GM23338 (cell line): ENCODE measurements at regions not wholly inside any gene's neighbourhood (a gene's known extent, or its start where the extent isn't known, plus 50 kb on each side); places are given as distances from the start of the nearest gene placed in this dataset.

Experiments
- ATAC-seq: fragments of 200-7000 bp; cut with Tn5 transposase; 3 replicates; pipeline ENCODE4 v1.9.1; 2020
- DNase-seq: peaks from one replicate; pipeline ENCODE4 v3.0.0-alpha.2; 2015; ENCODE audit warnings: low spot score
- H2AFZ ChIP-seq: fragments of 200-600 bp; sonication (generic); 2 replicates; pipeline ENCODE4 v1.8.0; 2016; ENCODE audit warnings: antibody characterized with exemption, mild to moderate bottlenecking, moderate library complexity
- H3F3A ChIP-seq: fragments of 200-600 bp; sonication (generic); replicated peaks from 2 replicates; pipeline ENCODE4 v1.8.0; 2017; ENCODE audit warnings: antibody characterized with exemption, mixed run types, low read depth
- H3K27ac ChIP-seq: fragments of 200-600 bp; sonication (generic); 2 replicates; pipeline ENCODE4 v1.6.1; 2016; ENCODE audit warnings: low read depth
- H3K27me3 ChIP-seq: fragments of 200-600 bp; sonication (generic); 2 replicates; pipeline ENCODE4 v1.8.0; 2016; ENCODE audit warnings: mild to moderate bottlenecking, mixed run types, moderate library complexity; ENCODE audit not compliant: insufficient read depth
- H3K36me3 ChIP-seq: fragments of 200-600 bp; sonication (generic); 2 replicates; pipeline ENCODE4 v1.8.0; 2016; ENCODE audit warnings: mild to moderate bottlenecking; ENCODE audit not compliant: insufficient read depth
- H3K4me1 ChIP-seq: fragments of 200-600 bp; sonication (generic); 2 replicates; pipeline ENCODE4 v1.8.0; 2016; ENCODE audit warnings: mild to moderate bottlenecking, moderate library complexity; ENCODE audit not compliant: insufficient read depth
- H3K4me2 ChIP-seq: fragments of 200-600 bp; sonication (generic); 2 replicates; pipeline ENCODE4 v1.7.1; 2017; ENCODE audit warnings: mixed run types
- H3K4me3 ChIP-seq: fragments of 200-600 bp; sonication (generic); 2 replicates; pipeline ENCODE4 v1.6.1; 2016; ENCODE audit warnings: mixed run types
- H3K79me2 ChIP-seq: fragments of 200-600 bp; sonication (generic); replicated peaks from 2 replicates; pipeline ENCODE4 v1.8.0; 2017; ENCODE audit warnings: mild to moderate bottlenecking; ENCODE audit not compliant: insufficient read depth
- H3K9me2 ChIP-seq: fragments of 200-600 bp; sonication (generic); 2 replicates; pipeline ENCODE4 v1.8.0; 2017; ENCODE audit not compliant: insufficient read depth
- H4K20me1 ChIP-seq: fragments of 200-600 bp; sonication (generic); replicated peaks from 2 replicates; pipeline ENCODE4 v1.8.0; 2017; ENCODE audit warnings: mild to moderate bottlenecking; ENCODE audit not compliant: insufficient read depth
- H3K27ac Mint-ChIP-seq: 2 replicates; pipeline ENCODE4 v1.8.0; 2020; ENCODE audit warnings: inconsistent platforms, mild to moderate bottlenecking, moderate library complexity, mixed read lengths
- H3K27me3 Mint-ChIP-seq: 3 replicates; pipeline ENCODE4 v1.8.0; 2022; ENCODE audit warnings: low read depth, mild to moderate bottlenecking, moderate library complexity, mixed read lengths, inconsistent platforms; ENCODE audit not compliant: insufficient read depth, poor library complexity
- H3K36me3 Mint-ChIP-seq: 3 replicates; pipeline ENCODE4 v1.8.0; 2021; ENCODE audit warnings: low read depth, mild to moderate bottlenecking, inconsistent platforms, moderate library complexity, mixed read lengths
- H3K4me1 Mint-ChIP-seq: 3 replicates; pipeline ENCODE4 v1.8.0; 2020; ENCODE audit warnings: mild to moderate bottlenecking, inconsistent platforms, mixed read lengths
- H3K4me3 Mint-ChIP-seq: 3 replicates; pipeline ENCODE4 v1.8.0; 2021; ENCODE audit warnings: moderate library complexity, mild to moderate bottlenecking, inconsistent platforms, mixed read lengths
- H3K9me3 Mint-ChIP-seq: 3 replicates; pipeline ENCODE4 v1.8.0; 2020; ENCODE audit warnings: moderate library complexity, mild to moderate bottlenecking, inconsistent platforms, mixed read lengths
- CTCF ChIP-seq, 2 experiments: fragments of 200-600 bp in 1 of 2; sonication (generic) in 1 of 2; conservative IDR thresholded peaks; 2 replicates each; pipeline versions ENCODE4 v1.5.1 to v1.6.1; 2016 to 2017; ENCODE audit warnings: antibody characterized with exemption in 2 of 2, low read depth in 2 of 2, mild to moderate bottlenecking in 2 of 2, moderate library complexity in 1 of 2
- NANOG ChIP-seq: IDR thresholded peaks from 2 replicates; pipeline ENCODE4 v1.6.1; 2016; ENCODE audit warnings: antibody characterized with exemption, borderline replicate concordance
- POLR2AphosphoS5 ChIP-seq: IDR thresholded peaks from 2 replicates; pipeline ENCODE4 v1.6.1; 2016; ENCODE audit warnings: antibody characterized with exemption, low read depth
- REST ChIP-seq: IDR thresholded peaks from one replicate; pipeline ENCODE4 v1.6.1; 2018; ENCODE audit warnings: antibody characterized with exemption; ENCODE audit not compliant: unreplicated experiment
- STAT1 ChIP-seq: IDR thresholded peaks from one replicate; pipeline ENCODE4 v1.6.1; 2016; ENCODE audit warnings: antibody characterized with exemption; ENCODE audit not compliant: unreplicated experiment
- ZNF331 ChIP-seq: fragments of 250-450 bp; sonication (Bioruptor Pico); IDR thresholded peaks from 2 replicates; pipeline ENCODE4 v1.5.0; 2020; ENCODE audit warnings: low read depth, mild to moderate bottlenecking, moderate library complexity
- ZNF462 ChIP-seq: fragments of 250-450 bp; sonication (Bioruptor Pico); IDR thresholded peaks from 2 replicates; pipeline ENCODE4 v1.5.0; 2020; ENCODE audit warnings: mild to moderate bottlenecking, moderate library complexity

DNA sequence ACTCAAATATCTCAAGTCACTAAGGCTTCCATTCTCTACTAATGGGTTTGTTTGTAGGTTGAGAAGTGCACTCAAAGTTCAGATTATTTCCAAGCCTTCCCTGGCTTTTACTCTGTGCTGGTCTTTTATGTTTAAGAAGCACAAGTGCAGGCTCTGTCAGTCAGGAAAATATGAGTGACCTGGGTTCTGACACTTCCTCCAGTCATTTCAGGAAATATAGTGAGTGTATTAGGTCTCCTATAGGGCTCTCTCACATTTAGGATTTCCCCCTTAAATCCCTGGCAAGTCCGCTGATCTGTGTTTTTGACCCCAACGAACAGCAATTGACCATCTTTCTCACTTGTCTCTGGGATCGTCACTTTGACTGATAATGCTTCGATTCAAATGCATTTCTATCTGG, 210.2 kb downstream of the ARPP21 start:
- H4K20me1 ChIP-seq = no peaks in the 10 kb centered on the region
- H3K9me2 ChIP-seq = no peaks in the 10 kb centered on the region
- Mint-ChIP-seq H3K4me1 (no peaks in the 10 kb centered on the region), H3K4me3 (no peak overlapping the region), H3K36me3 (no peaks in the 10 kb centered on the region), H3K9me3 (no peaks in the 10 kb centered on the region), H3K27ac (no peak overlapping the region), H3K27me3 (no peaks in the 10 kb centered on the region)
- H3K4me1 ChIP-seq = no peaks in the 10 kb centered on the region
- no peak overlapping the region for H3K27ac ChIP-seq
- ATAC-seq (no peak), DNase-seq (no peak)
- H2AFZ ChIP-seq = no peak overlapping the region
- no peaks in the 10 kb centered on the region for H3F3A ChIP-seq
- TF ChIP-seq NANOG (no peak), ZNF462 (CRISPR knock-in tag) (no peak), ZNF331 (CRISPR knock-in tag) (no peak), POLR2AphosphoS5 (no peak), STAT1 (no peak), REST (no peak), CTCF (conservative IDR thresholded peaks at IDR 0.05; ENCODE audit: low read depth in 2 of 2) (no peak)
- no peaks in the 10 kb centered on the region for H3K36me3 ChIP-seq
- H3K4me2 ChIP-seq = no peak overlapping the region
- H3K4me3 ChIP-seq = no peak overlapping the region
- no peaks in the 10 kb centered on the region for H3K27me3 ChIP-seq
- H3K79me2 ChIP-seq = no peaks in the 10 kb centered on the region
